ENCODE measurements at regions not wholly inside any gene's neighbourhood (a gene's known extent, or its start where the extent isn't known, plus 50 kb on each side); places are given as distances from the start of the nearest gene placed in this dataset.

DNA sequence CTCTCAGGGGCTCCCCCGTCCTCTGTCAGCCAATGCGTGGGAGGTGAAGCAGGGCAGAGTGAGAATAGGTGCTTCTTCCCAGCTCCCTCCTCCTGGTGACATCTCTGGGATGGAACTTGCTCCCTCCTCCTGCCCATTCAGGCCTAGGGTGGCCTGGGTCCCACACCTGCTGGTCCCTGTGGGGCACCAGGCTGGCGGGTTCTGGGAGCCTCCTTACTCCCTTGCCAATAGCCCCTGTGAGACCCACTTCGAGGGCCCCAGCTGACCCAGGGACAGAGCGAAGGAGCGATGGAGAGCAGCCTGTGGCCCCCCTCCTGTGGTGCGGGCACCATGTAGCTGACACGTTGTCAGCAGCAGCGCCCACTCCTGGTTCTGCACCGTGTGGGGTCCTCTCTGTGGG, 512.6 kb downstream of the GLRX3 start:
- no peak for DNase-seq (ENCODE audit: low read depth in 2 of 3, low spot score in 1 of 3)

DNA sequence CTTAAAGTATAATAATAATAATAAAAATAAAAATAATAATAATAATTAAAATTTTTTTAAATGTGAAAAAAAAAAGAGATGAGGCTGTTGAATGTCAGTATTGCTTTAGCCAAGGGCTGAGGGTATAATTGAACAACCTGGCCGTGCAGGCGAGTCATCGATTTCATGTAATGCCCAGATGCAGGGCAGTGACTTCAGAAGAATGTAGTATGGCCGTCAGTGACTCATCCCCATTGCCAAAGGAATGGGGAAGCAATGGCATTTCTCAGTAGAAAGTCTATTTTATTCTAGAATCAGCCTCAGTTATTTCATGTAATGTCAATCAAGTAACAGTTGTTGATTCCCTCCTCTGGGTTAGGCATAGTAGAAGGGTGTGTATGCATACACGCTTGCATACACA, 516.4 kb downstream of the GLRX3 start:
- DNase-seq (ENCODE audit: low read depth in 2 of 3, low spot score in 1 of 3): no peak

DNA sequence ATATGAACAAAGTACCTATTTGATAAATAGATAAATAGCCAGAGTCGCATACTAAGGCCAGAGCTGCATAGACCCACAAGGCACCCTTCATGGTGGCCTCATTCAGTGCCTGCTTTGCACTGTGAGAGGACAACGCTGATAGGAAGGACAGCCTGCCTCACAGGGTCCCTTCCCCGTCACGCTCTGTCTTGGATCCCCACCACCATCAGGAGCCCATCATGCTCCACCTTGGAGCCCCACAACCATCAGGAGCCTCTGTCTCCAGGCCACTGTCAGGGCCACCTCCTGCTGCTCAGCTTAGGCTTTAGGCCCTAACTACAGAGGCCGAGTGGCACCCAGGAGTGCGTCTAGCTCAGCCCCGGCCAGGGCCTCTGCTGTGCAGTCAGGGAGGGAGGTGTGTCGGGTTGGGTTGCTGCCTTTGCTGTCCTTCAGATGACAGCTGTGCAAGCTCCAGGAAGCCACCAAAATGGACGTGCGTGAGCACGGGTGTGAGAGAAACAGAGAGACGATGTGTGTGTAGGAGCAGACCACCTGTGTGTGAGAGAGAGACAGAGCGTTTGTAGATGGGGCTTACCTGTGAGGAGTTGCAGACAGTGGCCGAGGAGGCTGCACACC, 516.9 kb downstream of the GLRX3 start:
- DNase-seq (ENCODE audit: low read depth in 2 of 3, low spot score in 1 of 3): no peak

DNA sequence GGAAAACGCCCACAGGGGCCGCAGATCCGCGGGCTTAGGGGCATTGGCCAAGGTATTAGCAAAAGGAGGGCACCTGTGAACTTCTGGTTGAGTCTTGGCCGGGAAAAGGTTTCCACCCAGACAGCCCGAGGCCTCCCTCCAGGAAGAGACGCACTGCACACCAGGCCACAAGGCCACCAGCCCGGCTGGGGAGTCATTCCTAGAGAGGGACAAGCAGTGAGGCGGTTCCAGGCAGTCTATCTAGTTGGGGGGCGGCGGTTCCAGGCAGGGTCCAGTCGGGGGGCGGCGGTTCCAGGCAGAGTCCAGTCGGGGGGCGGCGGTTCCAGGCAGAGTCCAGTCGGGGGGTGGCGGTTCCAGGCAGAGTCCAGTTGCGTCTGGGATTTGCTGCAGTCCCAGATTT, 518.5 kb downstream of the GLRX3 start:
- no peak for DNase-seq (ENCODE audit: low read depth in 2 of 3, low spot score in 1 of 3)

DNA sequence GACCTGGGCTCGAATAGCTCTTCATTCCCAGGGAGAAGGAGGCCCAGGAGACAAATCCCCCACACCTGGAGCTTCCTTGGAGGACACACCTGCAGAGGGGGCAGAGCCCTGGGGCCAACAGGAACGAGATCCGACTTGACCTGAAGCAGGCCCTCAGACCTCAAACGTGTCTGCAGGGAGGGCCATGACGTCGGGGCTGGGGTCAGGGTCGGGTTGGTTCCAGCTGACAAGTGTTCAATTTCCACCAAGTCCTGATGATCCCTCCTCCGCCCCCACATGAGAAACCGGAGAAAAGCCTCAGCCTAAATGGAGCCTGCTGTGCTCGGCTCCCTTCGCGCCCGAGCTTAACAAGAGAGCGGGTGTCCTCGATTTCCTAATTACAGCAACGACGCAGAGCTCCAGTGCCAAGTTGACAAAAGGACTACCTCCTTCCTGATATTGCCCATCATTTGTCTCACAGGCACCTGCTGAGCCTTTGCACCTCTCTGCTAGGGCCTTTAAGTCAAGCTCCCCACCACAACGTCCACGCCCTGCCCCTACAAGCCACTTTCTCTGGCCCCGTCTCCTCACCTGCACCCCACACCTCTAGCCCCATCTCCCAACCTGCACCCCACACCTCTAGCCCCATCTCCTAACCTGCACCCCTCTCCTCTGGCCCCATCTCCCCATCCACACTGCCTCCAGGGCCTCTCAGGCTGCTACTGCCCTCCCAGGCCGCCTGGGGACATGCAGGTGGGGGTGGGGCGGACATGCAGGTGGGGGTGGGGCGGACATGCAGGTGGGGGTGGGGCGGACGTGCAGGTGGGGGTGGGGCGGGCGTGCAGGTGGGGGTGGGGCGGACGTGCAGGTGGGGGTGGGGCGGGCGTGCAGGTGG, 519.4 kb downstream of the GLRX3 start:
- no peak for DNase-seq (ENCODE audit: low read depth in 2 of 3, low spot score in 1 of 3)

DNA sequence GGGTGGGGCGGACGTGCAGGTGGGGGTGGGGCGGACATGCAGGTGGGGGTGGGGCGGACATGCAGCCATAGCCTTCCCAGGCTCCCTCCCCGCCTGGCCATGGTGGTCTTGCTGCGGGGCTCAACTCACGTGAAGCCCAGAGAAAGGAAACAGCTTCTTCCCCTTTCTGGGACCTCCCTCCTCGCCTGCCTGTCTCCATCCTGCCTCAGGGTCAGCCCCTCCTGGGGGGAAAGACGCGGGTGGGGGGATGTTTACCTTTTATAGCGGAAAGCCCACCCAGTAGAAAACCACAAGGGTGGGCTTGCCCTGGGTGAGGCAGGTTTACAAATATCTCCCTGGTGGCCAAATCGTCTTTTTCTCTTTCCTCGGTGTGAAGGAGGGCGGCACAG, 520.0 kb downstream of the GLRX3 start:
- DNase-seq (ENCODE audit: low read depth in 2 of 3, low spot score in 1 of 3): no peak

DNA sequence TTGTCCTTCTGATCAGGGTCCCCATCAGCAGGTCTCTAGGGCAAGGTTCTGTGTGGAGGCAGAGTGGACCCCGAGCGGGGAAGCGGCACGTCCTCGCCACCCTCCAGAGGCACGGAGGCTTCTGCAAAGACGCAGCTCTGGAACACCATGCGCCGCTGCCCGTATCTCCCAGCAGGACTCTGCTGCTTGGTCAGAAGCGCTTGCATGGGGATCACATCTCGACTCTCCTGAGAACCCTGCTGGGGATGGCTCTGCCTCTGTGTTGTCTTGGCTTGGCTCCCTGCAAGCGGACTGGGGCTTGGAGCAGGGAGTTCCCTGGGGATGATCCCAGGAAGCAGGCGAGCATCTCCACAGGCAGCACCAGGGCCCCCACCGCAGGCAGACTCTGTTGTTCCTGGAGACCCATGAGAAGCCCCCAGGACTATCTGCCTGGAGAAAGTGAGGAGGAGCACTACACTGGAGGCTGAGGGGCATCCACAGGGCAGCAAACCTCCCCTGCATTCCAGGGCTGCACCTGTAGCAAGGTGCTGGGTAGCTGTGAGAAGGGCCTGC, 520.5 kb downstream of the GLRX3 start:
- DNase-seq (ENCODE audit: low read depth in 2 of 3, low spot score in 1 of 3): no peak

DNA sequence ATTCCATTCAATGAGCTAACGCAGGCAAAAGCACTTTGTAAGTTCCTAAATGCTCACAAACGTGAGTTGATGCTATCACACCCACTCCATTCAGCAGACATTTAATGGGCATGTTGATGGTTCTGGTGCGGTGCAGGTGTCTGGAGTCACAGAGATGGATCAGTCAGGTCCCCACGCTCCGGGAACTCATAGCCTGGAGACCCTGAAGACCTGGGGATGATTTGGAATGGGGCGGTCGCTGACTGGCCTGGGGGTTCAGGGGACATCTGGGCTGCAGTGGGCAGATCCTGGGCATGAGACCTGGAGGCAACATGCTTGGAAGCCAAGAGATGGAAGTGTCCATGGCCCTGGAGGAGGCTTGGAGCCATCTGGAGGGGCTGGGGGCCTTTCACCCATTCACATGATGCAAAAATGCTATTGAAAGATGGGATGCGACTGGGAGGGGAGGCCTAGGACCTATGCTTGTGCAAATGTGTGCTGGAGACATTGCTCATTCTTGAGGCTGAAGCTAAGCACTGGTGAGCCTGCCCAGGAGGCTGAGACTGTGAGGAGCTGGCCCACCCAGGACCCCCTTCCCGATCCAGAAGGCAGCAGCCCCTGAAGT, 522.6 kb downstream of the GLRX3 start:
- DNase-seq (ENCODE audit: low read depth in 2 of 3, low spot score in 1 of 3): no peak

DNA sequence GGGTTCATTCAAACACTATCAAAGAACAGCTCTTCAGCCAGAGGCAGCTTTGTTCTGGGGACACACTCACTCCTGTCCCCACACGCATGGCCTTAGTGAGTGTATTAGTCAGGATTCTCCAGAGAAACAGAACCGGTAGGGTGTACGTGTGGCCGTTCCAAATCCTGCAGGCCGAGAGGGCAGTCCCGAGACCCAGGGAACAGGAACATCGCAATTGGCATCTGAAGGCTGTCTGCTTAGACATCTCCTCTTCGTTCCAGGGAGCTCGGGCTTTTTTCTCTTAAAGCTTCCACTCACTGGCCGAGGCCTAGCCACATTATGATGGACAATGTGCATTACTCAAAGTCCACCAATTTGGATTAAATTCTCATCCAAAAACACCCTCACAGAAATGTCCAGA, 523.3 kb downstream of the GLRX3 start:
- no peak for DNase-seq (ENCODE audit: low read depth in 2 of 3, low spot score in 1 of 3)

DNA sequence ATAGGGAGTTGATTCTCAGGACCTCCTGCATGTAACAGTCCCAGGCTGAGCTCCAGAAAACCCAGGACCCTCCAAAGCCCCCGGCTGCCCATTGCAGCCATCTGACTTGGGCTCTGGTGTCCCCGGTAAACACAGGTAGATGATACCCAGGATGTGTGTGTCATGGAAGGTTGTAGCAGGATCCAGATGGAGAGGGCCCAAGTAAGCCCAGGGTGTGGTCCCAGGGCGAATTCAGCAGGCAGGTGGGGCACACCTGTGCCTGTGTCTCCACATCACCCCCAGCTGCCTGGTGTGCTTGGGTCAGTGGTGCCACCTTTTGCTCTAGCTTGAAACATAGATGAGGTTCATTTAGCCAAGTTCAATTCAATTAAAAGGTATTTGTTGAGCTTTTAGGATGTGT, 524.1 kb downstream of the GLRX3 start:
- no peak for DNase-seq (ENCODE audit: low read depth in 2 of 3, low spot score in 1 of 3)

DNA sequence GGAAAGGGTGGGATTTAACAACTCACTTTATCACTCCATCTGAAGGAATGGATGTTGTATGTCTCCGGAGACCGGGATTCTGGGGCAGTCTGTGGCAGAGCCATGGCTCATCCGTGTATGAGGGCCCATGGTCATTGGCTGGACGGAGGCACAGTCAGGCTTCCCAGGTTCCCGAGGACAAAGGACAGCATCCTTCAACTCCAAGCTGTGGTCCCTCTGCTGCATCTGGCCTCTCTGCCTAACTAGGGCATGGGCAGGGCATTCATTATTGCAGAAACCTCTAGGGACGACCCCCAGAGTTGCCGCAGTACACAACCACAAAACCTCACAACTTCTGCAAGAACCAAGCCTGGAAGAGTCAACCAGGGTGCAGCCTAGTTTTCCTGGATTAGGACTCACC, 525.2 kb downstream of the GLRX3 start:
- DNase-seq (ENCODE audit: low read depth in 2 of 3, low spot score in 1 of 3): no peak

DNA sequence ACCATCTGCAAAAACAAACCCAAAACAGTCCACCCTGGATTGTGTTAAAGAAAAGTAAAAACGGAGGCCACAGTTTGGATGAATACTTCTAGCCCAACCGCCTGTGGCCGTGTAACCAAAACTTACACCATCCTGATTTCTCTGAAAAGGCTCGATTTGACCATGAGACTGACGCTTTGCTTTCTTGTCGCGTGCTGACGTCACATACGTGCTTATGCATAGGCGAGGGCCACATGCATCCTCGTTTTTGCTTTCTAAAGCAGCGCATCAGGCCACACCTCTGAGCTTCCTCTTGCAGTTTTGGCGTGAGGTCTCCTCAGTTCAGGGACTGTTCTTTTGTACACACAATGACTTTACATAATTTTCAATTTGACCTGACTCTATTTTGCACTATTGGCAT, 526.6 kb downstream of the GLRX3 start:
- no peak for DNase-seq (ENCODE audit: low read depth in 2 of 3, low spot score in 1 of 3)

DNA sequence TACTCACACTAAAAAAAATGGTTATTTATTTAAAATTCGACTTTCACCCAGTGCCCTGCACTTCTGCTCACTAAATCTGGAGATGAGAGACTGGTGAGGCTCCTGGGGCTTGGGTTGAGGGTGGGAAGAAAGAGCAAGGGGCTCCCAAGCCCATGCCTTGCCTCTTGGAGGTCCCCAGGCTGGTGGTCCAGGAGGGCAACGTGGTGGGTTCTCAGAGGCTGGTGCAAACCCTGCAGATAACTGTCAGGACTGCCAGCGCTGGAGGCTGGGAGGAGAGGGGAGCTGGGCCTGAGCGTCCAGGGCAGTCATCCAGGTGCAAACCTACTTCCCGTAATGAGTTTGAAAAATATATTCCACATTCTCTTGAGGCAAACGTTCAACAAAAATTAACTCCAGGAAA, 528.3 kb downstream of the GLRX3 start:
- no peak for DNase-seq (ENCODE audit: low read depth in 2 of 3, low spot score in 1 of 3)

DNA sequence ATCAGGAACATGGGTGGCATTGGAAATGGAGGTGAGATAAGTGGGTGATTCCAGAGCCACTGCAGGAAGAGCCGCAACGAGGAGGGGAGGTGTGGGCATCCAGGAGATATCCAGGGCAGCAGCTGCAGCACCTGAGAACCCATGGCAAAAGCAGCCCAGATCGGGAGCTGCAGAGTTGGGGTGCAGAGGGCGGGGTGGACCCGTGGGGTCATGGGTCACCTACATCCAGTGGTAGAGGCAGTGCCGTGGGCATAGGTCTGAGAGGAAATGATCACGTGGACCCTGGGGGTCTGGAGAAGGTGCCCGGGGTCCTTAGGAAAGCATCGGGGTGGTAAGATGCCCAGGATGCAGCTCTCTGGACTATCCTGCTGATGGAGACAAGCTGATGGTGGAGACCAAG, 530.0 kb downstream of the GLRX3 start:
- no peak for DNase-seq (ENCODE audit: low read depth in 2 of 3, low spot score in 1 of 3)

DNA sequence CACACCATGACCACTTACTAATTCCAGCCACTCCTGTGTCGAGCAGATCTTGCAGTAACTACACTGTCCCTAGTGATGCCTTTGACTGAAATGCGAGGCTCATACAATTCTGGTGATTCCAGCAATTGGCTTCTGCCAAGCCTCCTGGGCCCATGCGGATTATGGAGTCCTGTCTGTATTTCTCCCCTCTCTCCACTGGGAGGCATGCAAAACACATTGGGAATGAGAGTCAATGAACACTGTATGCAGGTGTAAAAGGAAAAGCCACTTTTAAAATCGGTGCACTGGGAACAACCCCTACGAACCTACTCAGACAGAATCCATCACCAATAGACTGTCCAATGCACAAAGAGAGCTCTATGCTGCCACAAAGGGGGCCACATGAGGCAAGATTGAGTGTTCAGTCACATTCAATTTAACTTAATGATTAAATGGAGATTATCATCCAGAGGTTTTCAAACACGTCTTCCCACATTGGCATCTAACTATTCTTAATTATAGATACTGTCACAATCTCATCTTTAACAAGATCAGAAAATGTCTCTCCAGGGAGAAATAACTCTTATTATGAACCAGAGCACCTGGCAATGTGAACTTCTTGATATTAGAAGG, 550.6 kb downstream of the GLRX3 start:
- DNase-seq (ENCODE audit: low read depth in 2 of 3, low spot score in 1 of 3): no peak

DNA sequence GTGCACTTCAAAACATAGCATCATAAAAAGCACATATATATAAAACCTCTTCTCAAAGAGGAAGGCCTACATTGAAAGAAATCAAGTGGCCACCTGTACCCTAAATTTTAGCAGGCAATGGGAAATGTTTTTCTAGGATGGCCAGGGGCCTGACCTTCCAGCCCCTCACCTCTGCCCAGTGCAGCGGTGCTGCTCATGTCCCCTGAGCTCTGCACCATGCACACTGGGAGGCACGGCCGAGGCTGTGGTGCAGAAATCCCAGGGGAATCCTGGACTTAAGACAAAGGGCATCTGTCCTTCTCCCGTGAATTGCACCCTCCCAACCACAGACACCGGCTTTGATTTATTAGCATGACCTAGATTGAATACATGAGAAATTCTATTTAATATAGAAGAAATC, 551.4 kb downstream of the GLRX3 start:
- DNase-seq (ENCODE audit: low read depth in 2 of 3, low spot score in 1 of 3): no peak

DNA sequence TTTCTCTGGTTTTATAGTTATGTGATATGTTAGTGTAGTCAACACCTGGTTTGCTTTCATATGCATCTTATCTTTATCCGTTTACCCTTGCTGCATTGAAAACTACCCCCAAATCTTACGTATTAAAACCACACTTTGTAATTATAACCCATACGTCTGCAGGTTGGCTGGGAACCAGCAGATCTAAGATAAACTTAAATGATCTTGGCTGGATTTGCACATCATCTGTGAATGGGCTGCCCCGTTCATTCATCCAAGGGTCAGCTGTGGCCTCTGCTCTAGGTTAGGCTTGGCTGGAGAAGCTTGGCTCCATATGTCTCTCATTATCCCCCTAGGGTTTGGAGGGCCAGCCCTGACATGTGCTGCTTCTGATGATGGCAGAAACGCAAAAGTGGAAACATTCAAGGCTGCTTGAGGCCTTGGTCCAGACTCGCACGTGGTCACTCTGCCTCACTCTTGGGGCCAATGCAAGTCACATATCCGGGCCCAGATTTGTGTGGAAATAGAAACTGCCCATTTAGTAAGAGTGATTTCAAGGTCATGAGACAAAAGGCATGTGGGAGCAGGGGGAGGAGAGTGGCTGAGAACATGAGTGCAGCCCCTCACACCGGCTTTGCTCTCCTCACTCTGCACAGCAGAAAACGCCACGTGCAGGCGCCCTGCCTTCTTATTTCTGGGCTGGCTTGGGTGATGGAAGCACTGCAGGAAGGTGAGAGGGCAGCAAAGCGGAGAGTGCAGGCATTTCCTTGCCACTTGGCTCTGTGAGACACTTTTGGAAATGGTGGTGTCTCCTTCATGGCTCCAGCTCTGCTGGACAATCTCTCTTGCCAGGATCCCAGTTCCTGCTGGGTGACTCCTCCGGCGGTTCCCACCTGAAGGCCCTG, 553.8 kb downstream of the GLRX3 start:
- DNase-seq (ENCODE audit: low read depth in 2 of 3, low spot score in 1 of 3): no peak

DNA sequence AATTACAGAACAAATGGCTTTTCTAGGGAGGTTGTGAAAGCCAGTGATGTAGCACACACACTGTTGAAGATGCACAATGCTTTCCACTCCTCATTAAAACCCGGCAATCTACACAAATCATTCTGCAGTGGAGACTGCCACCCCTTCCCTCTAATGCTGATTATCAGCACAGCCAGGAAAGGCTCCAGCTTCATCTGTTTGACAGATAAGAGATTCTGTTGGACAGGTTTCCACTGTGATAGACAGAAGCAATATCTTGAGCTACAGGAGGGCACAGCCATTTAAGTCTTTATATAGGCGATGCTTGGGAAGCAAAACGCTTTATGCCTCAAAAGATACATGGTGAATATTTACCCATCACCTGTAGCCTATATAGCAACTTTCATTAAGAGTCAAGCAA, 555.6 kb downstream of the GLRX3 start:
- DNase-seq (ENCODE audit: low read depth in 2 of 3, low spot score in 1 of 3): no peak

DNA sequence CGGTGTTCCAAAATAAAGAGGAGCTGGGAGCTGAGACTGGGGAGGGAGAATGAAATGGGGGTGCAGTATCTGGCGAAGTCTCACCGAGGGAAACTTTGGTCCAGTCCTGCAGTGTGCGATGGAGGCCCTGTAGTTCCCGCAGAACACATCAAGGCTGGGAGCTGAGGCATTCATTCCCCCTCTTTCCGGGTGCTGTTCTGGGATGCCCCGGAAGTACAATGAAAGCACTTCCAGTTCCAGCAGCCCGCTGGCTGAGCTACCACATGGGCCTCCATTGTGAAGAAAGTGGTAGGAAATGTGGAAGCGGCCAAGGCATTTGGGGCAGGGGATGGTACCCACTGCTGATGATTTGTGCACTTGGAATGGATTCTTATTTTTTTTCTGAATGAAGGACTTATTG, 560.7 kb downstream of the GLRX3 start:
- no peak for DNase-seq (ENCODE audit: low read depth in 2 of 3, low spot score in 1 of 3)

DNA sequence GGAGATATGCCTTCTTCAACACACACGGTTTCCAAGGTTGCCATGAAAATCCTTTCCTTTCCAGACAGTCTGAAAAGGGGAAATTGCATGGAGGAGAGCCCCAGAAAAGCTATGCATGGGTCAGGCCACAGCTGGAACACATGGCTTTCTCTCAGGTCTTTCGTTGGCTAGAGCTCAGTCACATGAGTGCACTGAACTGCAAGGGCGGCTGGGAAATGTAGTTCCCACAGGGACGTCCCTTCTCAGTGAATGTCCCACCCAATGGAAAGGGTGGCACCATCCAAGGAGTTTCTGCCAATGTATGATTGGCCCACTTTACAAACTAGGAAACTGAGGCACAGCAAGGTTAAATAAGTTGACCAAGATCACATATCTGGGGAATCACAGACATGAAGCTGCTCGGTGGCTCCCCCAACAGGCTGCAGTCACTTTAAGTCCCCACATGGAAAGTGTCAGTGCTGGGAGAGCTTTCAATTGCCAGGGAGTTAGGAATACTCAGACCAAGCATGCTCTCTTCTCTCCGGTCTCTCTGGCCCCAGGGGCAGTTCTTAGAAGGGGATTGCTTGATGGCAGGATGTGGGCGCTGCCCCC, 571.3 kb downstream of the GLRX3 start:
- no peak for DNase-seq (ENCODE audit: low read depth in 2 of 3, low spot score in 1 of 3)

Measured in stimulated activated CD4-positive, alpha-beta T cell treated with anti-CD3 and anti-CD28 coated beads, Interleukin-12 subunit alpha, Interleukin-12 subunit beta, amount 100 ng/mL, for 48 hours (primary cell).